HG02763 (cell line): ENCODE measurements at regions not wholly inside any gene's neighbourhood (a gene's known extent, or its start where the extent isn't known, plus 50 kb on each side); places are given as distances from the start of the nearest gene placed in this dataset.
"Not testable (repeated sequence)": the region's sequence is repeated elsewhere in the genome, so short reads cannot be mapped to it uniquely, and the experiment has no call there.

Source experiments
- ATAC-seq: cut with Tn5 transposase; IDR thresholded peaks from one replicate; pipeline ENCODE4 v1.9.1; 2021; ENCODE audit warnings: mild to moderate bottlenecking, moderate library complexity; ENCODE audit not compliant: unreplicated experiment

DNA sequence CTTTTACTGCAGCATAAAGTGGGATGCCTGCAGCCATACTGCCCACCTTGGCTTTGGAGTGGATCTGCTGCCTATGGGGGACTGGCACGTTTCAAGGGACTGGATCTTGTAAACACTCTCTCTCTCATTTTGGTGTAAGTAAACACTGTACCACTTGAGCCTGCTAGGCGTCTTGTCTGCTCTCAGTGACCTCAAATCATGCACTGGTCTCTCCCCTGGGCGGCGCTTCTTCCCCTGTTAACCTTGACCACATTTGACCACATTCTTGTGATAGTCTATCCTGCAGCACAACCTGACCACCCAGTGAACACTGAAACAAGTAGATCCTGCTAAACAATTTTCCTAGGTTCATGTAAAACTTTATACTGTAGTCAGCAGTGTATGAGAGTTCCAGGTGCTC, 82.6 kb upstream of the HNMT start:
- no peak for ATAC-seq

GRCh38 chr2:137886083-137886831, 78.0 kb upstream of the HNMT start:
- ATAC-seq = no peak

GRCh38 chr2:137888845-137889244, 75.4 kb upstream of the HNMT start:
- ATAC-seq = no peak

DNA sequence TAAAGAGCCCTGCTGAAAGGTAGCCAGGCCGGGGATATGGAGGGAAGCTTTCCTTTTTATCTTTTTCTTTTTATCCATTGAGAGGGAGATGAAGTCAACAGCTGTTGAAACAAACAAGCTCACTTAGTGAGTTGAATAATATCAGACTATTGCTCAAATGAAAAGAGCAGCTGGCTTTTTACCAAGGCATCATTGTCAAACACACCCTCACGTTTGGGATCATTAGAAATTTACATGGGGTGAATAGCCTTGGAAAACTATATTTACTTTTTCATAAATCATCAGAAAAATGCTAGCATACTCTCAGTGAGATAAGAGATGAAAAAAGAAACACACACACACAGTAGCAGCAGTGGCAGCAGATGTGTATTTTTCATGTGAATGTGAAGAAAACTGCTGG, 71.5 kb upstream of the HNMT start:
- ATAC-seq = no peak

- no peak for ATAC-seq
These were observed 71.1 kb upstream of the HNMT start for GRCh38 chr2:137893145-137893544.

DNA sequence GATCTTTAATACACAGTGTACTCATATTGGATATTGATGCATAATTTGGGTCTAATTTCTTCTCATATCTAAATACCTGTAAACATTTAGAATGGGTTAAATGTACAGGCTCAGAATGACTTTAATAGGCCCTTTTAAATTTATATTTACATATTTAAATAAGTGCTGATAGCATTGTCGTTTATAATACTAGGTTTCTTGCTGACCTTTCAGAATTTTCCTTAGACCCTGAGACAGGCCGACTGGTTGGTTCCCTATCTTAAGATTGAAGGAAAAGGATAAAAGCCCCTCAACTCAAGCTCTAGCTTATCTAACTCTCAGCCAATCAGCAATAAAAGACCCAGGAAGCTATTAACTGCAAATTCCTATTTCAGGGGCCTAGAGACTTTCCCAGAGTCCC, 67.8 kb upstream of the HNMT start:
- no peak for ATAC-seq

- no peak for ATAC-seq
These were observed 67.2 kb upstream of the HNMT start for GRCh38 chr2:137897082-137897481.

DNA sequence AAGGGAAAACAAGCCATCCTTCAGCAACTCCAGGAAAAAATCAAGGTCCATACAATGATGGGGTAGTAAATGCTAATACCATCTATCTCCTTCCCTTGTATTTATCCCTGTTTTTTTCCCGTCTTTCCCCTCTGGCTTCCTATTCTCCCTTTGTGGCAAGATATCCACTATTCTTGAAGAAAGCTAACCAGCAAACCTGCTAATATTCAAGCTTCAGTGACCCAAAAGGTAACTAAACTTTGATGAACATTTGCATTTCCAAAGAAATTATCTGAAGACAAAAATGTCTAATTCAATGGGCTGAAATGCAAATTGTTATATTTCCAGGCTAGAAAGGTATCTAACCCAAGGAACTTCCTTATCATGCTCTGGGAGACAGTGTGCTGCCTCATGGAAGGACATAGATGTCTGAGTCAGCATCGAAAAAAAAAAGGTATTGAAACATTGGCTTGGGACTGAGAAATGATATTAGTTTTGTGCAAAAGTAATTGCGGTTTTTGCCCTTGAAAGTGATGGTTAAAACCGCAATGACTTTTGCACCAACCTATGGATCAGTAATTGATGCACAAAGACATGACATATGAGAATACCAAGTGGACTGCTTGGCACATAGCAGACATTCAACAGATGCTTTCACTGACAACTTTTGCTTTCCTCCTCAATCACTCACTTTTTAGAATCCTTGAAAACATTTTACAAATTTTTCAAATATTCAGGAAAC, 63.7 kb upstream of the HNMT start:
- no peak for ATAC-seq

- ATAC-seq = no peak
These were observed 53.6 kb upstream of the HNMT start for GRCh38 chr2:137910641-137911040.

GRCh38 chr2:137912371-137912770, 51.9 kb upstream of the HNMT start:
- no peak for ATAC-seq

- ATAC-seq = no peak
These were observed 51.1 kb upstream of the HNMT start for GRCh38 chr2:137913169-137913568.

DNA sequence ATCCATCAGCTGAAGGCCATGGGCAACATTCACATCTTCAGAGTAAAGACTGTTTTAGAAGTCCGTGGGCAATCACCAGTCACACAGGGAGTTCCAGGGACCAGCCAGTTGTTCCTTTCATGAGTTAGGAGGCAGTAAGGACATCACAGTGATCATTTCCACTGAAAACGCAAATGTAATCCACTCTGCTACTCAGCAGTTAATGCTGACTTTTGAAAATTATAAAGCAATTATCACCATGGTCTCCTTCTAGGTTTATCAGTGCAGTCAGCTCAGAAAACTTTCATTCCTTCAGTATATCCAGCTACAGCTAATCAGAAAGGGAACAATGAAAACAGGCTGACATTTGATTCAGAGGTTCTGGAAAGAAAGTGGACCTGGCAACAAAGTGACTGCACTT, 50.6 kb upstream of the HNMT start:
- not testable (repeated sequence) for ATAC-seq
